HEK293 (cell line): ENCODE measurements at regions not wholly inside any gene's neighbourhood (a gene's known extent, or its start where the extent isn't known, plus 50 kb on each side); places are given as distances from the start of the nearest gene placed in this dataset.

Experiments
- CTCF ChIA-PET: fragments of 350-600 bp; formaldehyde crosslinking; extraction: SDS; loops from one replicate; lab custom pipeline; 2021; ENCODE audit warnings: antibody characterized with exemption; lab: Yijun Ruan, JAX
- POLR2A ChIA-PET: fragments of 300-600 bp; formaldehyde crosslinking; extraction: SDS; loops from one replicate; lab custom pipeline; 2020; ENCODE audit warnings: antibody characterized with exemption, inconsistent platforms; lab: Yijun Ruan, JAX
- H3K27ac ChIP-seq: fragments of 200-500 bp; sonication (Bioruptor generic); 2 replicates; pipeline ENCODE4 v1.5.1; 2014; ENCODE audit warnings: low read depth, low read length, control low read depth, inconsistent platforms; ENCODE audit errors: extremely low read depth
- H3K36me3 ChIP-seq, 2 experiments: fragments of 200-500 bp in 1 of 2; sonication (Bioruptor generic) in 1 of 2; 1 replicate in 1 of 2; 2 replicates in 1 of 2; pipeline ENCODE4 v1.5.1; 2014 to 2017; ENCODE audit warnings: inconsistent platforms in 2 of 2, low read length in 2 of 2; ENCODE audit not compliant: control insufficient read depth in 2 of 2, insufficient read depth in 1 of 2
- H3K4me1 ChIP-seq: fragments of 200-500 bp; sonication (Bioruptor generic); 2 replicates; pipeline ENCODE4 v1.5.1; 2014; ENCODE audit warnings: mild to moderate bottlenecking, low read length, inconsistent platforms; ENCODE audit not compliant: control insufficient read depth, insufficient read depth
- H3K4me3 ChIP-seq: 2 replicates; pipeline ENCODE4 v1.5.1; 2011; ENCODE audit warnings: low read depth, mild to moderate bottlenecking, control low read depth, low read length, moderate library complexity
- H3K9me3 ChIP-seq: fragments of 200-500 bp; sonication (Bioruptor generic); 2 replicates; pipeline ENCODE4 v1.5.1; 2014; ENCODE audit warnings: low read depth, low read length, inconsistent platforms; ENCODE audit not compliant: control insufficient read depth, insufficient read depth
- CTCF ChIP-seq: fragments of 450-650 bp; formaldehyde crosslinking; IDR thresholded peaks from 2 replicates; pipeline ENCODE4 v1.5.1; 2016; ENCODE audit warnings: missing biosample characterization, missing genetic modification characterization
- GLI2 ChIP-seq: fragments of 450-650 bp; formaldehyde crosslinking; IDR thresholded peaks from 2 replicates; pipeline ENCODE4; 2017; ENCODE audit warnings: missing biosample characterization, missing genetic modification characterization, low read depth, borderline replicate concordance
- GLIS2 ChIP-seq: fragments of 450-650 bp; formaldehyde crosslinking; IDR thresholded peaks from 2 replicates; pipeline ENCODE4 v1.5.1; 2016; ENCODE audit warnings: missing biosample characterization, missing genetic modification characterization
- KLF10 ChIP-seq: fragments of 450-650 bp; IDR thresholded peaks from 2 replicates; pipeline ENCODE4 v1.5.1; 2018; ENCODE audit warnings: missing biosample characterization, mild to moderate bottlenecking, missing genetic modification characterization
- REPIN1 ChIP-seq: fragments of 450-650 bp; formaldehyde crosslinking; IDR thresholded peaks from 2 replicates; pipeline ENCODE4 v1.5.1; 2017; ENCODE audit warnings: missing biosample characterization, missing genetic modification characterization, low read depth
- TSHZ1 ChIP-seq: fragments of 450-650 bp; formaldehyde crosslinking; IDR thresholded peaks from 2 replicates; pipeline ENCODE4 v1.5.1; 2016; ENCODE audit warnings: missing biosample characterization, missing genetic modification characterization, borderline replicate concordance
- ZEB2 ChIP-seq: fragments of 450-650 bp; formaldehyde crosslinking; IDR thresholded peaks from 2 replicates; pipeline ENCODE4 v1.5.1; 2016; ENCODE audit warnings: missing biosample characterization, missing genetic modification characterization
- ZNF112 ChIP-seq: fragments of 450-650 bp; formaldehyde crosslinking; IDR thresholded peaks from 2 replicates; pipeline ENCODE4 v1.5.0; 2017; ENCODE audit warnings: missing biosample characterization, missing genetic modification characterization
- ZNF248 ChIP-seq: fragments of 450-650 bp; formaldehyde crosslinking; IDR thresholded peaks from 2 replicates; pipeline ENCODE4 v1.5.1; 2017; ENCODE audit warnings: missing biosample characterization, missing genetic modification characterization
- ZNF26 ChIP-seq: fragments of 450-650 bp; formaldehyde crosslinking; IDR thresholded peaks from 2 replicates; pipeline ENCODE4 v1.5.1; 2016; ENCODE audit warnings: missing biosample characterization, missing genetic modification characterization
- ZNF292 ChIP-seq: fragments of 450-650 bp; formaldehyde crosslinking; IDR thresholded peaks from 2 replicates; pipeline ENCODE4 v1.5.1; 2016; ENCODE audit warnings: low read depth, missing biosample characterization, missing genetic modification characterization, borderline replicate concordance
- ZNF37A ChIP-seq: fragments of 450-650 bp; IDR thresholded peaks from 2 replicates; pipeline ENCODE4 v1.5.1; 2018; ENCODE audit warnings: missing biosample characterization, missing genetic modification characterization
- ZNF426 ChIP-seq: fragments of 450-650 bp; formaldehyde crosslinking; IDR thresholded peaks from 2 replicates; pipeline ENCODE4 v1.5.1; 2017; ENCODE audit warnings: missing biosample characterization, missing genetic modification characterization, mild to moderate bottlenecking, inconsistent platforms, moderate library complexity
- ZNF555 ChIP-seq: fragments of 450-650 bp; formaldehyde crosslinking; conservative IDR thresholded peaks from 2 replicates; pipeline ENCODE4 v1.5.1; 2017; ENCODE audit warnings: missing biosample characterization, mild to moderate bottlenecking, missing genetic modification characterization, inconsistent platforms
- ZNF596 ChIP-seq: fragments of 450-650 bp; IDR thresholded peaks from 2 replicates; pipeline ENCODE4 v1.5.0; 2018; ENCODE audit warnings: missing biosample characterization, mild to moderate bottlenecking, missing genetic modification characterization, moderate library complexity
- ZNF837 ChIP-seq: fragments of 450-650 bp; formaldehyde crosslinking; IDR thresholded peaks from 2 replicates; pipeline ENCODE4 v1.5.1; 2016; ENCODE audit warnings: missing biosample characterization, missing genetic modification characterization
- ZSCAN5A ChIP-seq: fragments of 450-650 bp; formaldehyde crosslinking; IDR thresholded peaks from 2 replicates; pipeline ENCODE4 v1.5.1; 2016; ENCODE audit warnings: missing biosample characterization, missing genetic modification characterization

GRCh38 chr6:92180090-92180489, 1239.3 kb downstream of the EPHA7 start:
- TF ChIP-seq TSHZ1 (tag by site-specific recombination) (no peak), ZNF37A (tag by site-specific recombination) (no peak), GLIS2 (tag by site-specific recombination) (no peak), REPIN1 (tag by site-specific recombination) (no peak), ZEB2 (no peak), ZNF555 (tag by site-specific recombination) (no peak), ZNF426 (tag by site-specific recombination) (no peak), CTCF (tag by site-specific recombination) (no peak), GLI2 (tag by site-specific recombination) (no peak), ZNF248 (no peak), ZNF292 (tag by site-specific recombination) (no peak), ZNF837 (tag by site-specific recombination) (no peak), ZNF112 (tag by site-specific recombination) (no peak), ZNF596 (tag by site-specific recombination) (no peak), KLF10 (tag by site-specific recombination) (no peak)
- no peaks in the 10 kb centered on the region for H3K9me3 ChIP-seq
- H3K4me1 ChIP-seq = no peaks in the 10 kb centered on the region
- POLR2A ChIA-PET = no interaction called here
- CTCF ChIA-PET = interaction anchor here (0.7 kb wide), 1 partner anchor 465 kb away, joined by 3 read pairs; no protein-coding TSS in a partner anchor
- H3K4me3 ChIP-seq = no peak overlapping the region
- no peaks in the 10 kb centered on the region for H3K36me3 ChIP-seq
- no peak overlapping the region for H3K27ac ChIP-seq

- Histone ChIP-seq H3K36me3 (no peaks in the 10 kb centered on the region), H3K9me3 (no peaks in the 10 kb centered on the region), H3K4me1 (no peaks in the 10 kb centered on the region), H3K4me3 (no peak overlapping the region), H3K27ac (no peak overlapping the region)
- TF ChIP-seq ZNF26 (tag by site-specific recombination) = no peak
- no peak for TF ChIP-seq GLI2 (tag by site-specific recombination)
- TF ChIP-seq ZSCAN5A (tag by site-specific recombination) = no peak
- POLR2A ChIA-PET = no interaction called here
- CTCF ChIA-PET = no interaction called here
These were observed 1242.7 kb downstream of the EPHA7 start for GRCh38 chr6:92176666-92177065.
